ENCODE measurements at regions not wholly inside any gene's neighbourhood (a gene's known extent, or its start where the extent isn't known, plus 50 kb on each side); places are given as distances from the start of the nearest gene placed in this dataset.

DNA sequence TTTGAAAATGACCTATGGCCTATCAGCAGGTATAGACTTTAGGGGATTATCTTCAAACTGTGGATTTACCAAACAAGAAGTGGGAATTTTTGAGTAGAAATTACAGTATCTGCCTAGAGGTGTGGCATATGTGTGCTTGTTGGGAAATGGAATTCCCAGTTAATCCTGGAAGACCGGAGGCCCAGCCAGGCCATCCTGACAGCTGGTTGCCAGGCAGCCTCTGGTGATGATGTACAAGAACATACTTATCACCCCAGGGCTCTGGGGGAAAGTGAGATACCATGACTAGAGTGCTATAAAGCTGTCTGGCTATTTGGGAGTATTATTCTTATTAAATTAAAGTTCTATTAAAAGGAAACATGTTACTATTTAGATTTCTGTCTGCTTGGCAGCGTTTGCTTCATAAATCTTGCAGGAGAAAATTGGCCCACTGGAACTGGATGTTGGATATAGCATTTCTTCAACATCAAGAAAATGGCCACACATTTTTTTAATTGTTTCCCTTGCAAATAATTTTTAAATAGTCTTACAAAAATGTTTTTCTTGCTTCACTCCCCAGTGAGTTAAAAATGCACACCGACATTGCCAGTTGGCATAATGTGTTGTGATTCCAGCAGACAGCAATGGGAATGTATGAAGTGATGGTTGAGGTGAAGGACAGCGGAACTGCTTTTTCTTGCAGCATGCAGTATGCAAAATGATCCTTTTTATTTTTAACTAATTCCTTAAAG is 187.8 kb downstream of the MYLK4 start:
- peak; percentile 15 to 36 for DNase-seq

DNA sequence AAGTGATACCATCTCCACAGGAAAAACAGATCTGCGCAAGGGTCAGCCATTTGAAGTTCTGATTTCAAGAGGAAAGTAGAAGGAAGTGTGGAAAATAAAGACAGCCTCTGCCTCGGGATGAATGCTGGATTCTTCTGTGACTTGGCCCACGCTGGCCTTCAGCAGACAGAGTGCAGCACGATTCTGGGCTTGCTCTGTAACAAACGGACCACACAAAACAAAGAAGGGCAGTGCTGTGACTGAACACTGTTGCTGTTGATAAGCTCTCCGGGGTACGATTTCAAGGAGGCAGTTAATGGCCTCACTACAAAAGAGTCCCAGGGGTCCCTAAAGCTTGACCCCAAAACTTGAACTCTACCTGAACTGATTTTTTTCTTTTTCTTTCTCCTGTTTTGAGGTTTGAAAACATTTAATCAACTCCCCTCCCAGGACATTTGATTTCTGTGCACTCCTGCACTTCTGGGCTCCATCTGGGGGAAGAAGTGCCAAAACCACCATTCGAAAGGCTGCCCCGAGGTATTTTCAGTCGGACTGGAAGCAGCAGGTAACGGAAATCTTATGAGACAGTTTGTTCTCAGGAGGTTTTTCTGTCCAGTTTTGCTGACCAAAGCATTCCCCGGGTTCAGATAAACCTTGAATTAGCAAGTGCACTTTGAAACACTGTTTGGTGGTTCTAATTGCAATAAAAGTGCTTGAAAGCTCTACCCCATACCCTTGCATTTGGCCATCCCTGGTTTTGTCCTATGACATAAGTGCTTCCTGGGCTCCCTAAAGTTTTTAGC is 189.6 kb downstream of the MYLK4 start:
- DNase-seq = no peak

GRCh38 chr6:2560140-2560818 is 190.4 kb downstream of the MYLK4 start:
- no peak for DNase-seq

DNA sequence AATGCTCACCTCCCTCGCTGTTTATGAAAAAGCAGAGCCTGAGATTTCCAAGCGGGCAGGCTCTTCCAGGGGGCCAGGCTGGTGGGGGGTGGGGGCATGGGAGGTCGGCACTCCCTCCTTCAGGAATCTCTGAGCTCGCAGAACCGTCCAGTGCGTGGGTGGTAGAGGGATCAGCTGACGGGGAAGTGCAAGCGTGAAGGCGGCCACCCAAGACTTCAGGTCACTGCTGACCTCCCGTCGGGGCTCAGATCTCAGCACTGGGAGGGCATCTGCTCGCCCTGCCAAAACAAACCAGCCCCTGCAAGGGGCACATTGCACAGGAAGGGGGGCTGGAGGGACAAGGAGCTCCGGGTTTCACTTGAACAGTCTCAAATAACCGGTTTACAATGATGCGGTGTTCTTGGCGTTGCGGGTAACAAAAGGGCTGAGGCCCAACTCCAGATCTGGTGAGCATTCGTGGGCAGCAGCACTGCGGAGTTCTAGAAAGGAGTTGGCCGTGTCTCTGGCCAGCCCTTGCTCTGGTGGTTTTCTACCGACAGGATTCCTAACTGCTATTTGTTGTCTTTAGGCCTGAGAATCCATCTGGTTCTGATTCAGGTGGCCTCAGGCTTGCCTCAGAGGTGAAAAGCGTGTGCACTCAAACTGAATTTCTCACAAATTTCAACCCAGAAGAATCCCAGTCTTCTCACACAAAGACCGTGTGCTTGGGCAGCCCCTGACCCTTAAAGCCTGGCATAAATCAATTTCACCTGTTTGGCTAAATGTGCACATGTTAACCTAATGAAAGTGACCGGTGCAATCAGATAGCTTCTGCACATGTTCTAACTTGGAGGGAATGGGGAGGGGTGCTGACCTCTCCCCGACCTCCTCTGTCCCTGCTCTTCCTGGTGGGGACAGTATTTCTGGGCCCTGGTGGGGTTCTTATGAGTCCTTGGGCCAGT is 191.6 kb downstream of the MYLK4 start:
- no peak for DNase-seq

- no peak for DNase-seq
These were observed 192.5 kb downstream of the MYLK4 start for GRCh38 chr6:2558098-2558680.

DNA sequence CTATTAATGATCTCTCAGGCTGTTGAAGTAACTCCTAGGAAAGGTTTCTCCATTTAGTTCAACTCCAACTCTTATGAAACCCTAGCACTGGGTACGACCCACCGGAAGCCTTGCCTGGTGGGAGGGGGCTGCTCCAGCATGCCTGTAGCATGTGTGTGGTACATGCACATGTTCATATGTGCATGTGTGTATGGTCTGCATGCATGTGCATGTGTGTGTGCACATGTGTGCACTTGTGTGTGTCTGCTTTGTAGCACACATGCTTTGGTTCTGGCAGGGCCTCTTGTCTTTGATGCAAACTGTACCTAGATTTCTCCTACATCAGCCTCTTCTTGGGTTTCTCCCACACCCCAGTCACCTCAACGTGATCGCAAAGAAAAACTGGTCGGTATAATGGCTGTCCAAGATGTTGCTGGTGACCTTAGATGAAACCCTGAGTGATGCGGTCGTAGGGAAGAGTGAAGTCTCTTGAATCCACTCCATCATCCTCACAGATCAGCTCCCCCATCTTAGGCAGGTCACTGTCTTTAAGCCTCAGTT is 193.5 kb downstream of the MYLK4 start:
- no peak for DNase-seq

GRCh38 chr6:2556761-2557160 is 194.0 kb downstream of the MYLK4 start:
- DNase-seq = no peak

- no peak for DNase-seq
These were observed 196.0 kb downstream of the MYLK4 start for GRCh38 chr6:2554651-2555260.

- no peak for DNase-seq
These were observed 198.1 kb downstream of the MYLK4 start for GRCh38 chr6:2552526-2553154.

DNA sequence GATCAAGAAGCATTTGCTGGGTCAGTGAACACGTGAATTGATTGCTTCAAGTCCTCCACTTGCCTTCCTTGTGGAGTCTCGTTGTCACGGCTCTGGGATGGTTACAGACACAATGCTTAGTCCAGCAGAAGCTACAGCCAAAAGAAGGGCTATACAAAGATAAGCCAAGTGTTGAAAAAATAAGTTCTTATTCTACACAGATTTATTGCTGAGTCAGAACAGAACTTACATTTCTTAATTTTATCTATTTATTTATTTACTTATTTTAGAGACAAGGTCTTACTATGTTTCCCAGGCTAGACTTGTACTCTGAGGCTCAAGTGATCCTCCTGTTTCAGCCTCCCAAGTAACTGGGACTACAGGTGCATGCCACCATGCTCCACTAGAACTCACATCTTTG is 199.0 kb downstream of the MYLK4 start:
- DNase-seq = no peak

DNA sequence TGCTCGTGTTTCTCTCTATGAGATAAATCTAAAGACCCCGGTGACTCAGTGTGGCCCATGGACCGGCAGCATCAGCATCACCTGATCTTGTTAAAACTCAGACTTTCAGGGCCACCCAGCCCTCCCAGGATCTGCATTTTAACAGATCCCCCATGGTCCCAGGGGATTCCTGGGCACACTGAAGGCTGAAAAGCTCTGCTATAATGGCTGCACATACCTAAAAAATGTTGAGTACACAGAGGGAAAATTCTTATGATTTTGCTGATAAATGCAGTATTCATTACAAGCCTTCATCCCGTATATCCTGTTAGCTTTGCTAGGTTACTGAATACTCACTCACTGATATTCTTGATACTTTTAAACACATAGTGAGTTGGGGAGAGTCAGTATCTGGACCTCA is 200.5 kb downstream of the MYLK4 start:
- no peak for DNase-seq

DNA sequence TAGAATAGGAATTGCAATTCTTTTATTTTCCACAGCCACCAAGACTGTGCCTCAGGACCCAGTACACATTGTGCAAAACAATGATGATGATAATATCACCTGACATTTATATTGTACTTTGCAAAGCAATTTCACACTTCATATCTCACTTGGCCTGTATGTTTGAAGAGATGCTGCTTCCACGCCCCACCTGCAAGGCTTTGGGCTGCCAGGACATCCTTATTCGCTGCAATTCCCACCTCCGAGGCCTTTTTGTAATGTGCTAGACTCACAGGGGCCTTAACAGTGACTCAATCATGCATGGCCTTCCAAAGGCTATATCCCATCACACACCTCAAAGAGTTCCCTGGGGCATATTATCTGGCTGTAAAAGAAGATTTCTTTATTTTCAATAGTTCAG is 200.9 kb downstream of the MYLK4 start:
- no peak for DNase-seq

- no peak for DNase-seq
These were observed 203.4 kb downstream of the MYLK4 start for GRCh38 chr6:2547355-2547754.

GRCh38 chr6:2546901-2547300 is 203.8 kb downstream of the MYLK4 start:
- DNase-seq = no peak

DNA sequence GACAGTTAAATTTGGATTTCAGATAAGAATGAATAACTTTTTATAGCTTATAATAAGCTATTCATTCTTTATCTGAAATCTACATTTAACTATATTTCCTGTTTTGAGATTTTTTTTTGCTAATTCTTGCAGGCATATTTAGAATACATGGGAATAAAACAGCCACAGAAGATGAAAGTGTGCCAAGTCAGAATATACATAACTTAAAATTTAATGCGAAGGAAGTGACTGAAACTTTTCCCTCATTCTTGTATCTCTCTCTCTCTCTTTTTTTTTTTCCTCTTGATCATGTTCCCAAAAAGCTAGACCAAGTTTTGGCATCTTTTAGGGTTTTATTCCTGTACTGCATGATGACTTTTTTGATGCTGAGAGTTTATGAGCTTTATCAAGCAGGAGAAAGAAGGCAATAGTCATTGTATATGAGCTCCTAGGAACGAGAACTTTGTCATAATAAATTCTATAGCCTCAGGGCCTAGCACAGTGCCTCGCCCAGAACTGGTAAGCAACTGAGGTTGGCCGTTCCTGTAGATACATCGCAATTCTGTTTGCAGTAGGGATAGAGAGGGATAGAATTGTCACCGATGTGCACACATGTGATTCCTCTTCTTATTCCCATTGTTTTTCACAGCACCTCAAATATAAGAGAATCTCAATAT is 205.2 kb downstream of the MYLK4 start:
- no peak for DNase-seq

GRCh38 chr6:2543321-2543720 is 207.4 kb downstream of the MYLK4 start:
- DNase-seq = no peak

DNA sequence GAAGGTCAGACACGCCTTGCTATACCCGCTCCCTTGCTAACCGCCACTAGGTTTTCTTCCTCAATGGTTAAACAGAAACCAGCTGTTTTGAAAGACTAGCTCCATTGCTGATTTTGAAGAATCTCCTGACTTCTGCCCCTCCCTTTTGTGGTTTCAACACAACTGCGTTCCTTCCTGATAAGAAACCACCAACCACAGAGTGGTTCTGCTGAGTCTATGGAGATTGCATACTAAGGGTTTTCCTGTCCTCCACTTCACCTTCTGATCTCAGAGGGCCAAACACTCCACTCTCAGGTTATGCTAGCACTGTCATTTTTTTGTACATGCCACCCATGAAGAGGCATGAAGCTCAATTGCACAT is 207.9 kb downstream of the MYLK4 start:
- no peak for DNase-seq

DNA sequence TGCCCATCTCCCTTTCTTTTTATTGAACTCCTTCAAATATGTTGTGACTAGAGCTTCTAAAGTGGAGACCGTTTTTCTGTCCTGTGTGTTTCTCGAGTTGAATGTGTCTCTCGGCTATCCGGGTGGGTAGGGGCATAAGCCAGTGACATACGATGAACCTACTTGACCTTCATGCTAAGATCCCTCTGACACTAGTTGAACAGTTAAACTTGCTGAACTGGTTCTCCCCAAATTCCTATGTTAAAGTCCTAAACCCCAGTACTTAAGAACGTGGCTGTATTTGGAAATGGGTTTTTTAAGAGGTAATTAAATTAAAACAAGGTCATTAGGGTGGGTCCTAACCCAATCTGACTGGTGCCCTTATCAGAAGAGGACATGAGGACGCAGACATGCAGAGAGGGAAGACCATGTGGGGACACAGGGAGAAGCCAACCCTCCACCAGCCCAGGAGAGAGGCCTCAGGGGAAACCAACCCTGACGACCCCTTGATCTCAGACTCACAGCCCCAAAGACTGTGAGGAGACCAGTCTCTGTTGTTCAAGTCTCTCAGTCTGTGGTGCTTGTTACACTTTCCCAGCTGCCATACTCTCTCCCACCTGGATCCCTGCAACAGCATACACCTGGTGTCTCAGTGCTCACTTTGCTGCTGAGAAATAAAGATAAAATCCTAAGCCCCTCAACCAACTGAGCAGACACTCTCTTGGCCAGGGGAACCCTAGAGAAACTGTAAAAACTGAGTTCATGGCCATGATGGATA is 208.4 kb downstream of the MYLK4 start:
- no peak for DNase-seq

- DNase-seq = no peak
These were observed 214.3 kb downstream of the MYLK4 start for GRCh38 chr6:2536451-2536850.

- no peak for DNase-seq
These were observed 215.2 kb downstream of the MYLK4 start for GRCh38 chr6:2535506-2535905.
